Spleen (tissue), 7 donors: ENCODE measurements at regions not wholly inside any gene's neighbourhood (a gene's known extent, or its start where the extent isn't known, plus 50 kb on each side); places are given as distances from the start of the nearest gene placed in this dataset.

Source experiments
- CTCF ChIP-seq, 11 experiments: fragments of 200-600 bp in 7 of 11; fragments of 450-650 bp in 4 of 11; sonication (generic) in 4 of 11; IDR thresholded peaks in 8 of 11; conservative IDR thresholded peaks in 3 of 11; 1 replicate in 7 of 11; 2 replicates in 4 of 11; pipeline versions ENCODE4 v1.4.0 to v1.8.0; 2016 to 2021; ENCODE audit warnings: antibody characterized with exemption in 11 of 11, inconsistent platforms in 4 of 11, mild to moderate bottlenecking in 1 of 11
- POLR2A ChIP-seq, 3 donors: fragments of 450-650 bp; IDR thresholded peaks; one replicate each; pipeline ENCODE4 v1.5.1; 2017; ENCODE audit warnings: antibody characterized with exemption in 3 of 3, mild to moderate bottlenecking in 1 of 3
- POLR2AphosphoS5 ChIP-seq, 3 donors: sonication (generic); formaldehyde crosslinking; IDR thresholded peaks; one replicate each; pipeline ENCODE4 v1.5.1; 2017; ENCODE audit warnings: antibody characterized with exemption in 3 of 3
- donor health status: DM: no; HTN: no; CAD: no; lungs with moderate emphysema.
- donor health status: DM: no; HTN: no; CAD: no.
- donor health status: DM: no; HTN: no; CAD: no.

GRCh38 chr2:16840496-16841172 is 175.0 kb upstream of the CYRIA start:
- no peak for TF ChIP-seq CTCF (IDR thresholded peaks at IDR 0.05 in 8 of 11, conservative IDR thresholded peaks at IDR 0.05 in 3 of 11)
- no peak for TF ChIP-seq POLR2A (IDR thresholded peaks at IDR 0.05)
- TF ChIP-seq POLR2AphosphoS5 (IDR thresholded peaks at IDR 0.05) = no peak
